ENCODE measurements at regions not wholly inside any gene's neighbourhood (a gene's known extent, or its start where the extent isn't known, plus 50 kb on each side); places are given as distances from the start of the nearest gene placed in this dataset.
A peak's percentile ranks its signal among the peaks of the same experiment; 100 is the strongest.

DNA sequence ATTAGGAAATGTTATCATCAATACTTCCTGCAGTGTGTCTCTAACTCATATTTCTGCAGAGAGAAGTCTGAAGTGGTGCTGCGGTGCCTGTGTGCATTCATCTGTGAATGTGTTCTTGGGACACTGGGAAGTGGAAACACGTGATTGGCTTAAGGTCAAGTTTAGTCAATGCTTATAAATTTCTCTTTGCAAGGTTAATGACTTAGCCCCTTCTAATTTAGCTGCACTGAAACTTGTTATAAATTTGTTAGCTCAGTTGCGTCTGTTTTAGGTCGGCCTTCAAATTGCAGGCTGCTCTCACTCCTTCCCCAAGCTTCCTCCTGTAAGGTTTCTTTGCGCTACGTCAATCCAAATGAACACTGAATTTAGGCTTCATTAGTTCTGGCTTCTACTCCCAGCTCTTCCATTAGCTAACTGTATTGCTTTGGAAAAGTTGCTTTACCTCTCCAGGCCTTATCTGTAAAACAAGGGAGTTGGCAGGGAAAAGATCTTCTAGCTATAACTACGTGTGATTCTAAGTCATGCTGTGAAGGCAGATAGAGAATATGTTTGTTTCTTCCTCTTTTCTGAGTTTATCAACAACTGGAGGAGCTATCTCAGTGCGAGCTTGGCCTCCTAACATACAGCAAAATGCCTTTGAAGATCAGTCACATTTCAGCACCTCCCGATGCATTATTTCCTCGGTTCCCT lies 341.8 kb downstream of the NFIB start:
- TF ChIP-seq YY1 (IDR thresholded peaks at IDR 0.05; ENCODE audit: low read depth) = no peak
- TF ChIP-seq TEAD4 (IDR thresholded peaks at IDR 0.05) = no peak
- TF ChIP-seq MAX (IDR thresholded peaks at IDR 0.05) = peak; percentile 35; the same call in 1 of the 2 replicates
